Ascending aorta (tissue), 2 donors: ENCODE measurements at regions not wholly inside any gene's neighbourhood (a gene's known extent, or its start where the extent isn't known, plus 50 kb on each side); places are given as distances from the start of the nearest gene placed in this dataset.
A peak's percentile ranks its signal among the peaks of the same experiment; 100 is the strongest.

Experiments used
- DNase-seq, 2 donors: peaks; one replicate each; pipeline ENCODE4 v3.0.0-alpha.2; 2019; ENCODE audit warnings: low spot score in 2 of 2
- H3K27ac ChIP-seq, 2 donors: fragments of 200-600 bp; sonication (generic); one replicate each; pipeline ENCODE4 v1.5.1; 2016 to 2017; ENCODE audit warnings: mild to moderate bottlenecking in 1 of 2
- H3K27me3 ChIP-seq: fragments of 200-600 bp; sonication (generic); one replicate; pipeline ENCODE4 v1.5.1; 2017
- H3K36me3 ChIP-seq, 2 donors: fragments of 200-600 bp; sonication (generic); one replicate each; pipeline ENCODE4 v1.5.1; 2016
- H3K4me1 ChIP-seq, 2 donors: fragments of 200-600 bp; sonication (generic); one replicate each; pipeline ENCODE4 v1.5.1; 2016 to 2017; ENCODE audit warnings: mild to moderate bottlenecking in 1 of 2
- H3K4me3 ChIP-seq, 2 donors: fragments of 200-600 bp; sonication (generic); one replicate each; pipeline ENCODE4 v1.5.1; 2016 to 2017; ENCODE audit warnings: mild to moderate bottlenecking in 1 of 2
- H3K9me3 ChIP-seq, 2 donors: fragments of 200-600 bp; sonication (generic); one replicate each; pipeline ENCODE4 v1.5.1; 2016
- intact Hi-C: fragments of 100-400 bp; cut with DNase I; formaldehyde crosslinking; loops from one replicate; pipeline ENCODE4 v1.15.1; 2023
- TF ChIP-seq, protein P1 (sequence below), 3 experiments: fragments of 200-600 bp in 2 of 3; fragments of 450-650 bp in 1 of 3; sonication (generic) in 2 of 3; IDR thresholded peaks; one replicate each; pipeline ENCODE4 v1.5.1; 2016 to 2019; ENCODE audit warnings: antibody characterized with exemption in 3 of 3, mild to moderate bottlenecking in 1 of 3, moderate library complexity in 1 of 3

- H3K27me3 ChIP-seq = no peaks in the 10 kb centered on the region
- H3K4me3 ChIP-seq = no peak overlapping the region
- peaks cover 0 to 20% of the 10 kb centered on the region in 2 donors for H3K4me1 ChIP-seq
- TF ChIP-seq, protein P1, sequence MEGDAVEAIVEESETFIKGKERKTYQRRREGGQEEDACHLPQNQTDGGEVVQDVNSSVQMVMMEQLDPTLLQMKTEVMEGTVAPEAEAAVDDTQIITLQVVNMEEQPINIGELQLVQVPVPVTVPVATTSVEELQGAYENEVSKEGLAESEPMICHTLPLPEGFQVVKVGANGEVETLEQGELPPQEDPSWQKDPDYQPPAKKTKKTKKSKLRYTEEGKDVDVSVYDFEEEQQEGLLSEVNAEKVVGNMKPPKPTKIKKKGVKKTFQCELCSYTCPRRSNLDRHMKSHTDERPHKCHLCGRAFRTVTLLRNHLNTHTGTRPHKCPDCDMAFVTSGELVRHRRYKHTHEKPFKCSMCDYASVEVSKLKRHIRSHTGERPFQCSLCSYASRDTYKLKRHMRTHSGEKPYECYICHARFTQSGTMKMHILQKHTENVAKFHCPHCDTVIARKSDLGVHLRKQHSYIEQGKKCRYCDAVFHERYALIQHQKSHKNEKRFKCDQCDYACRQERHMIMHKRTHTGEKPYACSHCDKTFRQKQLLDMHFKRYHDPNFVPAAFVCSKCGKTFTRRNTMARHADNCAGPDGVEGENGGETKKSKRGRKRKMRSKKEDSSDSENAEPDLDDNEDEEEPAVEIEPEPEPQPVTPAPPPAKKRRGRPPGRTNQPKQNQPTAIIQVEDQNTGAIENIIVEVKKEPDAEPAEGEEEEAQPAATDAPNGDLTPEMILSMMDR (IDR thresholded peaks at IDR 0.05) = no peak
- intact Hi-C loops = loop anchor here (5.0 kb wide), 5 partner anchors 43 to 303 kb away; no protein-coding TSS in a partner anchor
- H3K9me3 ChIP-seq = no peaks in the 10 kb centered on the region
- H3K36me3 ChIP-seq = no peaks in the 10 kb centered on the region
- peak overlapping the region; percentile 35 to 61 for H3K27ac ChIP-seq
- no peak for DNase-seq
These were observed 245.2 kb downstream of the KLF6 start for GRCh38 chr10:3539696-3540383.

GRCh38 chr10:3538656-3539531 lies 246.1 kb downstream of the KLF6 start:
- TF ChIP-seq, protein P1 (IDR thresholded peaks at IDR 0.05) = no peak
- Histone ChIP-seq H3K27me3 (no peaks in the 10 kb centered on the region), H3K4me3 (peak overlapping the region in 1 of 2 donors; percentile 50), H3K27ac (peak overlapping the region; percentile 35 to 61), H3K9me3 (no peaks in the 10 kb centered on the region), H3K4me1 (peaks cover 0 to 20% of the 10 kb centered on the region in 2 donors), H3K36me3 (no peaks in the 10 kb centered on the region)
- peak; percentile 59 to 92 for DNase-seq
- intact Hi-C loops = loop anchor here (5.0 kb wide), 3 partner anchors 218 to 302 kb away; no protein-coding TSS in a partner anchor

GRCh38 chr10:3538291-3538655 lies 246.7 kb downstream of the KLF6 start:
- TF ChIP-seq, protein P1 (IDR thresholded peaks at IDR 0.05) = no peak

GRCh38 chr10:3537518-3537917 lies 247.5 kb downstream of the KLF6 start:
- Histone ChIP-seq H3K4me1 (peaks cover 0 to 19% of the 10 kb centered on the region in 2 donors), H3K4me3 (no peak overlapping the region), H3K36me3 (no peaks in the 10 kb centered on the region), H3K27ac (no peak overlapping the region), H3K9me3 (no peaks in the 10 kb centered on the region), H3K27me3 (no peaks in the 10 kb centered on the region)
- TF ChIP-seq, protein P1 (IDR thresholded peaks at IDR 0.05) = no peak
- intact Hi-C loops = loop anchor here (5.0 kb wide), 3 partner anchors 220 to 300 kb away; no protein-coding TSS in a partner anchor
- DNase-seq = no peak

More at GRCh38 chr10:3538291-3538655, 246.7 kb downstream of the KLF6 start:
- Histone ChIP-seq H3K36me3 (no peaks in the 10 kb centered on the region), H3K4me3 (peak overlapping the region in 1 of 2 donors; percentile 50), H3K4me1 (peaks cover 0 to 20% of the 10 kb centered on the region in 2 donors), H3K9me3 (no peaks in the 10 kb centered on the region), H3K27ac (peak overlapping the region in 1 of 2 donors; percentile 61), H3K27me3 (no peaks in the 10 kb centered on the region)
- intact Hi-C loops = loop anchor here (5.0 kb wide), 3 partner anchors 219 to 301 kb away; no protein-coding TSS in a partner anchor
- DNase-seq = no peak

DNA sequence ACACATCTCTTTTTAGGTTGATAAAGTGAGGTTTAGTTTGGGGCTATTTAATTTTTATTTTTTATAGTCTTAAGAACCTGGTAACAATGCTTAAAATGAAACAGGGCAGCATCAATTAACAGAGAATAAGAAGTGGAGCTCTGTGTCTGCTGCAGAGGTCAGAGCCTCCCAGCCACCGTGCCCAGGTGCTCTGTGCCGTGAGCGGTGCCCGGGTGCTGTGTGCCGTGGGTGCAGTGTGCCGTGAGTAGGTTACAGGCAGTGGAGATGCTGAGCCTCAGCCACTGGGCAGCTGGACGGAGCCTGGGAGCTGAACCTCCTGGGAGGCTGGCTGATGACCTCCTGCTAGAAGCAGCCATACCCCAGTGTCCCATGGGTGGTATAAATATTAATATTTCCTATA lies 250.0 kb downstream of the KLF6 start:
- DNase-seq = peak in 1 of 2 donors; percentile 40
- Histone ChIP-seq H3K9me3 (no peaks in the 10 kb centered on the region), H3K4me3 (no peak overlapping the region), H3K27me3 (no peaks in the 10 kb centered on the region), H3K36me3 (no peaks in the 10 kb centered on the region), H3K27ac (no peak overlapping the region), H3K4me1 (peaks cover 0 to 8% of the 10 kb centered on the region in 2 donors)
- intact Hi-C loops = loop anchor here (5.0 kb wide), 3 partner anchors 222 to 298 kb away; no protein-coding TSS in a partner anchor
- TF ChIP-seq, protein P1 (IDR thresholded peaks at IDR 0.05) = no peak
